Ishikawa (cell line): ENCODE measurements at regions not wholly inside any gene's neighbourhood (a gene's known extent, or its start where the extent isn't known, plus 50 kb on each side); places are given as distances from the start of the nearest gene placed in this dataset.

Experiments used
- CEBPB ChIP-seq: IDR thresholded peaks from 2 replicates; pipeline ENCODE4 v1.6.1; 2012
- MAX ChIP-seq: IDR thresholded peaks from 2 replicates; pipeline ENCODE4 v1.6.1; 2012
- RAD21 ChIP-seq: IDR thresholded peaks from 2 replicates; pipeline ENCODE4 v1.6.1; 2012; ENCODE audit warnings: low read depth
- REST ChIP-seq: IDR thresholded peaks from 2 replicates; pipeline ENCODE4 v1.6.1; 2012; ENCODE audit warnings: low read depth, mild to moderate bottlenecking
- TAF1 ChIP-seq: IDR thresholded peaks from 2 replicates; pipeline ENCODE4 v1.6.1; 2012; ENCODE audit warnings: low read depth, mild to moderate bottlenecking
- TEAD4 ChIP-seq: IDR thresholded peaks from 2 replicates; pipeline ENCODE4 v1.6.1; 2012

- TF ChIP-seq TEAD4 = no peak
- TF ChIP-seq MAX = no peak
- TF ChIP-seq RAD21 = no peak
- no peak for TF ChIP-seq TAF1
- no peak for TF ChIP-seq REST
- no peak for TF ChIP-seq CEBPB
These were observed 205.1 kb upstream of the PLPP4 start for GRCh38 chr10:120251821-120252442.
